NCI-H187 (cell line): ENCODE measurements at regions not wholly inside any gene's neighbourhood (a gene's known extent, or its start where the extent isn't known, plus 50 kb on each side); places are given as distances from the start of the nearest gene placed in this dataset.
"Not testable (repeated sequence)": the region's sequence is repeated elsewhere in the genome, so short reads cannot be mapped to it uniquely, and the experiment has no call there.

Experiments used
- DNase-seq, 2 experiments: peaks; one replicate each; lab custom pipeline; 2025; lab: John Stamatoyannopoulos, UW

DNA sequence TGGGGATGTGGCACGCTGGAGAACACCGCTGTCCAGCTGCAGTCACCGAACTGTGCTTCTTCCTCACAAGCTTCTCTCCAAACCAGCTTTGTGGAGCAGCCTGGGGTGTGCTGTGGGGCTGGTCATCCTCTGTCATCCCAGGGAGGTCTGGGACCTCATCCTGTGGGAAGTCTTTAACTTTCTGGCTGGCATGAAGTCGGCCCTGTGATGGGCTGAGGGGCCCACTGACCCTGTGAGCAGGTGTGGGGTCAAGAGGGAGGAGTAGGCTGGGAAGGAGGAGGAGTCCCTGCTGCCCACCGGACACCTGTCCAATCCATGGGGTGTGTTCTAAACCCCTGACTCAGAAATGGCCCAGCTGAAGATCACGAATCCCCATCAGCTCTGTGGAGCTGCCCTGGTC lies 136.2 kb upstream of the SHH start:
- DNase-seq, result no peak

DNA sequence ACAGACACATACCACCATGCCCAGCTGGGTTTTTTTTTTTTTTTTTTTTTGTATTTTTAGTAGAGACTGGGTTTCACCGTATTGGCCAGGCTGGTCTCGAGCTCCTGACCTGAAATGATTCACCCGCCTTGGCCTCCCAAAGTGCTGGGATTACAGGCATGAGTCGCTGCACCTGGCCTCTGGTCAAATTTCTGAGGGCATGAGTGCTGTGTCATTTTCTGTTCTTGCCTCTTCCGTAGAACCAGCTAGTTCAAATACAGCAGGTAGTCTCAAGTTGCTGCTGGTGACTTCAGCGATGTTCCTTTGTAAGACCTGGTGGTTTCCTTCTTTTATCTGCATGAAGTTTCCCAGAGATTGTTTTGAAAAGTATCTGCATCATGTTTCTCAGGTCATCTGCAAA lies 134.8 kb upstream of the SHH start:
- DNase-seq, result no peak

- DNase-seq, result no peak
Measured at GRCh38 chr7:155945670-155946325, 133.5 kb upstream of the SHH start.

DNA sequence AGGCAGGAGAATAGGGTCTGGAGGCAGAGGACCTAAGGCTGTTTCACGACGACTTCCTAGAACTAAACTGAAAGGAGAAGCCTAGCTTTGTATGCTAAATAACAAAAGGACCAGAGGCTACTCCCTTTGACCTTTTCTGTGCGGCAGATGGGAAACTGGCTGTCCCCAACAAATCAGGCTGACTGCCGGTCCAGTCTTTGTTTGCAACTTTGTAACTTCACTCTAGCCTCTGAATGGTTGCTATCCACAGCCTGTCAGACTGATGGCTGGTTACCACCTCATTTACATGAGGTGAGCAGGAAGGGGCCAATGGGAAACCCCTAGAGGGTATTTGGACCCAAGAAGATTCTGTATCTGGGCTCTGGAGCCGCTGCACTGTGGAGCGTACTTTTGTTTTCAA lies 132.6 kb upstream of the SHH start:
- no peak for DNase-seq

DNA sequence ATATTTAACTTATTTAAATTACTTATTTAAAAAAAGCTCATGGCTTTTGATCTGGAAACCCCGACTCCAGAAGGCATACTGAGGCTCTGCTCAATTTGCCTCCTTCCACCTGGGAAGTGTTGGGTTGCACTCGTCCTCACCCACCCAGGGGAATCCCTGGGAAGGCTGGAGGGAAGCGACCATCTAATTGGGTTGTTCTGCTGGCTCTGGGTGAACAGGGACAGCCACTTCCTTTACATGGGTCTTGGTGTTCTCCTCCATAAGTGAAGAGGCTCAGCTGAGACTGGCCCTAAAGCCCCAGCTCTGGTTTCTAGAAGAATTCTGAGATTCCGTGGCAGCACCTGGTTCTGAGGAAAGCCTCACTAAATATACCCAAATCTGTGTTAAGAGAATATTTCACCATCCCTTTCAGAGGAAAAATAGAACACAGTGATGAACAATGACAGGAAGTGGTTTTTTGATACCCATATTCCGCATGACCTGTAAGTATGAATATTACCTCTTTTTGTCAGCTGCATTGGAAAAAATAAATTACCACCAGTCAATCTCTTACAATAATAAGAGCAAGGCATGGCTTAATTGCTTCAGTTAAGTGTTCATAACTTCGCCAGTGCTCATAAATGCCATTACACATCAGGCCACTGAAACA lies 131.1 kb upstream of the SHH start:
- DNase-seq, result no peak

DNA sequence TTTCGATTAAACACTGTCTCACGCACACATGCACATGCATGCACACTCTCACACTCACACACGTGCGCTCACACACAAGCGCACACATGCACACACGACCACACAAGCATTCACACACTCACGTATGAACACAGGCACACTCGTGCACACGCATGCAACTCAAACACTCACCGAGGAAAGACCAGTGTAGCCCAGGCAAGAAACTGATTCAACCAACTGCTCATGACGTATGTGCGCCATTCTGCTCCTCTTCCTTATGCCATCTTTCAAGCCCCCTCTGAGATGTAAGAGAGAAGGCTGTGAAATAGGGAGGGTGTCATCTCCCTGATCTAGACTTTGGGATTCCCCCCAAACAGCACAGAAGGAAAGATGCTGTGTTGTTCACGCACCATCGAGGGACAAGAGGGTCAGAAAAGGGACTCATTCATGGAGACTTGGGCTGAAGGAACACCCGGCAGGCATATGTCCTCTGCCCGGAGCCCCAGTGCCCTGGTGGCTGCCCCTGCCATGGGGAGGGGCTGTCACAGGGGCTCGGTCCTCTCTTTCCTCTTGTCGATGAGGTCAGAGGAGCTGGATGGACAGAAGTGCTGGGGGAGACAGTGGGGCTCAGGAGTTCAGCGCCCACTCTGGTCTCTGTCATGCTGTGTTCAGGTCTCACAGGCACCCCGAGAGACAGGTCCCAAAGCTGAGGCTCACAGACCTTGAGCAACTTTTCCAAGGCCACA lies 130.1 kb upstream of the SHH start:
- DNase-seq, result no peak

GRCh38 chr7:155941688-155942087 lies 129.4 kb upstream of the SHH start:
- peak; percentile 36 to 65 for DNase-seq

- DNase-seq, result no peak
Measured at GRCh38 chr7:155939350-155939749, 127.1 kb upstream of the SHH start.

DNA sequence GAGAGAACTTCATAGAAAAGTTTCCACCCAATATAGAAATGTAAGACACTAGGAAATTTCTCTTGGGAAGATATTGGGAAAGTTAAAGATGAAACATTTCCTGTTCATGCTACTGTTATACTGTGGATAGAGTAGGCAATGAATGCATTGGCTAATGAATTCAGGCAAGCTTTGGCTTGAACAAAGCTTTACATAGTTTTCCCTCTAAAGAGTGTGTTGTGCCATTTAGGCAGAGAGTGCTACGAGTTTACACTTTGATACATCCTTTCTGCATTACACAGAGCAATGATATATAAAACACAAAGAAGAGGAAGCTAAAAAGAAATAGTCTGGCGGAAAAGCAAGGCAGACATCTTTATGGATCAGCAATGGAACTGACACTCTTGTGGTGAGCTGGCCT lies 125.9 kb upstream of the SHH start:
- DNase-seq, result no peak

GRCh38 chr7:155935726-155936125 lies 123.5 kb upstream of the SHH start:
- DNase-seq, result no peak

GRCh38 chr7:155935005-155935557 lies 122.8 kb upstream of the SHH start:
- DNase-seq, result no peak

DNA sequence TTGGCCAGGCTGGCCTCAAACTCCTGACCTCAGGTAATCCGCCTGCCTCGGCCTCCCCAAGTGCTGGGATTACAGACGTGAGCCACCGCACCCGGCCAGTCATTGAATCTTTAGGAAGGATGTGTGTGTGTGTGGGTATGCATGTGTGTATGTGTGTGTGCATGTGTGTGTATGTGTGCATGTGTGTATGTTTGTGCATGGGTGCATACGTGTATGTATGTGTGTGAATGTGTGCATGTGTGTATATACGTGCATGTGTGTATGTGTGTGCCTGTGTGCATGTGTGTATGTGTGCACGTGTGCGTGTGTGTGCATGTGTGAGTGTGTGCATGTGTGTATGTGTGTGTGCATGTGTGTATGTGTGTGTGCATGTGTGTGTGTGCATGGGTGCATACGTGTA lies 120.1 kb upstream of the SHH start:
- not testable (repeated sequence) for DNase-seq

DNA sequence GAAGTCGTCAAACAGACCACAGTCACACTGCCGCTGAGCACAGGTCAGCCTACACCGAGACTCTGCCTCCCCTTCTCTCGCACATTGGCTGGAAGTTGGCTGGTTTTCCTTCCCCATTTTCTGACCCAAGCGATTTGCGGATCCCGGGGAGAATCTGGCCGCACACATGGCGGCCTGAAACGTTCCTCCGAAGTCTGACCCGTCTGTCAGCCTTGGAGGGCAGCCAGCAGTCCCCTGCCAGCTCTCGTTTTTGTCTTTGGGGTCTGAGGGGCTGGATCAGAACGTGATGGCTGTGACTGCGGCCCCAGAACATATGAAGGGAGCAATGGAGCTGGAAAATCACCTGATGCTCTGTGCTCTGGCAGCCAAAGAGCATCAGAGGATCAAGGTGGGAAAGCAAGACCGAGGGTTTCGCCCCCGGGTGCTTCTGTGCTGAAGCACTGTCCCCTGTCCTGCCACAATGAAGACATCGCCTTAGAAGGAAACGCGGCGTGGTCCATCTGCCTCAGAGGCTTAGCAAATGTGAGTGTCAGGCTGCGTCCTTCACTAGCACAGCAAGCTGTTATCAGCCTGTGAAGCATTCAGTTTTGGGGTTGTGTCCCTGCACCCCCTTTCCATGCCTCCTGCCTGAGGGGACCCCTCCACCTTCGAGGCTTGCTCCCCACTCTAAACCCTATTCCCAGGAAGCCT lies 119.3 kb upstream of the SHH start:
- no peak for DNase-seq

DNA sequence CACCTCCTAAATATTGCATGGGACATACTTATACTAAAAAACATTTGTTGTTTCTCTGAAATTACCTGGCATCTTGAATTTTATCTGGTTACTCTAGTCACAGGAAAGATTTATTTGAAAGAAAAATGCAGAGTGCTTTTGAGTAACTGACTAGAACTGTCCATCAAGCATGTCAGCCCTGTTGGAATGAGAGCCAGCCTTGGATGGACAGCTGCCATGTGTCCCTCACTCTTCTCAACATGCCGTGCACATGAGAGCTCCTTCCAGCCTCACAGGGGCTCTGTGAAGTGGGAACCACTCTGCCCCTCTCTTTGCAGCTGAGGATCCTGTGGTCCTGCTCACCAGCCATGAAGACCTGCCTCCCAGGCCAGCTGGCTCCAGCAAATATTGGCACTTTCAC lies 118.3 kb upstream of the SHH start:
- no peak for DNase-seq

- DNase-seq, result no peak
Measured at GRCh38 chr7:155930061-155930460, 117.8 kb upstream of the SHH start.

- DNase-seq, result no peak
Measured at GRCh38 chr7:155928583-155928982, 116.3 kb upstream of the SHH start.

GRCh38 chr7:155927905-155928304 lies 115.6 kb upstream of the SHH start:
- DNase-seq, result no peak

DNA sequence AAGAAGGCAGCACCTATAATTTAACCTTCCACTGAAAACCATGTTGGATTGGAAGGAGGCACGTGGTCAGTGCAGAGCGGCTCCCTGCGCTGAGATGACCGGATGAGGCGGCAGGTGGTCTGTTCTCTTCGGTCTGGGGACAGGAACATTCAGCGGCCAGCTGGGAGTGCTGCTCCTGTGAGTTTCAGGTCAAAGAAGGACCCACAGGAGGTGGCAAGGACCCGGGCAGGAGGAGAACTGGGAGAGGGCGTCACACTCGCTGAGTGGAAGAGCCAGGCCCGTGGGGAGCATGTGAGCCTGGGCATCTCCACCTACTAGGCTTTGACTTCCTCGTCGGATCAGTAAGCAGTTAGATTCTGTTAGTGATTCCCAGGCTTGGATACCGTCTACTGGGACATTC lies 113.4 kb upstream of the SHH start:
- no peak for DNase-seq

DNA sequence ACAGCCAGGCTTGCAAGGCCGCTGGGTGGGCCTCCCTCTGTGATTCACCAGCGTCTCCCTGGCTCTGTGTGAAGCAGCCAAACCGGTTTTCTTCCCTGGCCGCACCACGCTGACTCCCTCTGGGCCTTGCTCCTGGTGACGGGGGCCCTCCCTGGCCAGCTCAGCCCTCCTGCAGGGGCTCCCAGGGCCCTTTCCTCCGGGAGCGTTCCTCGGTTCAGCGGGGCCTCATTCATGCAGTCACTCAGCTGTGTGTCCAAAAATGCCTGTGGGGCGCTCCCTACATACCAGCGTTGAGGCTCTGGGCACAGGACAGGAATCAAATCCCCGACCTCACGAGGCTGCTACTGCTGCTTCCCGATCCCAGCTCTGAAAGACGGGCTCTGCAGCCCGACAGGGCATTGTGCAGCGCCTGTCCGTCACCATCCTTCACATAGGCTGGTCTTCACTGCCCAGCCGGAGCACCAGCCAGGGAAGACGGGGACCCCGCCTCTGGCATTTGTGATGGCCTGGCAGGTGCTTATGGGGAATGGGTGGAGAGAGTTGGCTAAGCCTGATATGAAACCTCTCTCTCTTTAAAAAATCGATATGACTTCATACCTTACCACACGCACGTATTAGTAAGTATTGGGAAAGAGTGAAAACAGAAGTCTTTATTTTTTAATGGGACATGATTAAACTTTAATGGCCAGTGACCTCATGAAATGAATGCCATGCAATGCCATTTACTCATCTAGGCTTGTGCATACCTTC lies 110.0 kb upstream of the SHH start:
- no peak for DNase-seq

DNA sequence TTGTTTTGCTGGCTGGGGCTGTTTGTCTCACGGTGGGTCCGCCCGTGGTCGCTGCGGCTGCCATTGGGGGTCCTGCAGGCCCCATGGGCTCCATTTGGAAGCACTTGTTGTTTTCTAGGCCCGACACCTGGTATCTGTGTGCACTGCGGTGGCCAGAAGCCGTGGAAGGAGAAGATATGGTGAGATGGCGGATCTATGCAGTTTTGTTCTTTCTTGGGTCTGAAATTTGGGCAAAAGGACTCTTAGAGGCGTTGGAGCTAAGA lies 109.5 kb upstream of the SHH start:
- no peak for DNase-seq

GRCh38 chr7:155921086-155921803 lies 109.0 kb upstream of the SHH start:
- no peak for DNase-seq
